ENCODE measurements at regions not wholly inside any gene's neighbourhood (a gene's known extent, or its start where the extent isn't known, plus 50 kb on each side); places are given as distances from the start of the nearest gene placed in this dataset.

GRCh38 chr5:6222121-6222520, 156.2 kb downstream of the MED10 start:
- no peaks in the 10 kb centered on the region for H3K9me3 ChIP-seq (ENCODE audit: control insufficient read depth in 2 of 2, low read length in 2 of 2)
- H3K9ac ChIP-seq (ENCODE audit: low read depth in 1 of 2, low read length in 2 of 2) = no peak overlapping the region
- no peaks in the 10 kb centered on the region for H3K27me3 ChIP-seq (ENCODE audit: control insufficient read depth in 2 of 2, insufficient read depth in 2 of 2, low read length in 2 of 2)
- H3K27ac ChIP-seq (ENCODE audit: low read depth in 2 of 2, low read length in 2 of 2) = no peak overlapping the region
- H3K4me3 ChIP-seq (ENCODE audit: low read length in 2 of 2) = no peak overlapping the region
- no peaks in the 10 kb centered on the region for H3K36me3 ChIP-seq (ENCODE audit: control insufficient read depth in 2 of 2, insufficient read depth in 2 of 2, low read length in 2 of 2)
- H3K4me1 ChIP-seq (ENCODE audit: control insufficient read depth in 2 of 2, insufficient read depth in 2 of 2, low read length in 2 of 2) = no peaks in the 10 kb centered on the region

GRCh38 chr5:6221141-6221626, 157.2 kb downstream of the MED10 start:
- no peaks in the 10 kb centered on the region for H3K36me3 ChIP-seq (ENCODE audit: control insufficient read depth in 2 of 2, insufficient read depth in 2 of 2, low read length in 2 of 2)
- no peak overlapping the region for H3K27ac ChIP-seq (ENCODE audit: low read depth in 2 of 2, low read length in 2 of 2)
- no peaks in the 10 kb centered on the region for H3K27me3 ChIP-seq (ENCODE audit: control insufficient read depth in 2 of 2, insufficient read depth in 2 of 2, low read length in 2 of 2)
- no peaks in the 10 kb centered on the region for H3K4me1 ChIP-seq (ENCODE audit: control insufficient read depth in 2 of 2, insufficient read depth in 2 of 2, low read length in 2 of 2)
- H3K9ac ChIP-seq (ENCODE audit: low read depth in 1 of 2, low read length in 2 of 2) = no peak overlapping the region
- H3K4me3 ChIP-seq (ENCODE audit: low read length in 2 of 2) = no peak overlapping the region
- no peaks in the 10 kb centered on the region for H3K9me3 ChIP-seq (ENCODE audit: control insufficient read depth in 2 of 2, low read length in 2 of 2)

GRCh38 chr5:6220346-6221088, 157.8 kb downstream of the MED10 start:
- Histone ChIP-seq H3K27ac (ENCODE audit: low read depth in 2 of 2, low read length in 2 of 2) (no peak overlapping the region), H3K4me1 (ENCODE audit: control insufficient read depth in 2 of 2, insufficient read depth in 2 of 2, low read length in 2 of 2) (no peaks in the 10 kb centered on the region), H3K36me3 (ENCODE audit: control insufficient read depth in 2 of 2, insufficient read depth in 2 of 2, low read length in 2 of 2) (no peaks in the 10 kb centered on the region), H3K4me3 (ENCODE audit: low read length in 2 of 2) (no peak overlapping the region), H3K9me3 (ENCODE audit: control insufficient read depth in 2 of 2, low read length in 2 of 2) (no peaks in the 10 kb centered on the region), H3K9ac (ENCODE audit: low read depth in 1 of 2, low read length in 2 of 2) (no peak overlapping the region), H3K27me3 (ENCODE audit: control insufficient read depth in 2 of 2, insufficient read depth in 2 of 2, low read length in 2 of 2) (no peaks in the 10 kb centered on the region)

GRCh38 chr5:6218517-6218916, 159.8 kb downstream of the MED10 start:
- Histone ChIP-seq H3K27ac (ENCODE audit: low read depth in 2 of 2, low read length in 2 of 2) (no peak overlapping the region), H3K9ac (ENCODE audit: low read depth in 1 of 2, low read length in 2 of 2) (no peak overlapping the region)

GRCh38 chr5:6218116-6218515, 160.2 kb downstream of the MED10 start:
- Histone ChIP-seq H3K4me3 (ENCODE audit: low read length in 2 of 2) (no peak overlapping the region), H3K27me3 (ENCODE audit: control insufficient read depth in 2 of 2, insufficient read depth in 2 of 2, low read length in 2 of 2) (no peaks in the 10 kb centered on the region), H3K36me3 (ENCODE audit: control insufficient read depth in 2 of 2, insufficient read depth in 2 of 2, low read length in 2 of 2) (no peaks in the 10 kb centered on the region), H3K9me3 (ENCODE audit: control insufficient read depth in 2 of 2, low read length in 2 of 2) (no peaks in the 10 kb centered on the region), H3K27ac (ENCODE audit: low read depth in 2 of 2, low read length in 2 of 2) (no peak overlapping the region), H3K9ac (ENCODE audit: low read depth in 1 of 2, low read length in 2 of 2) (no peak overlapping the region), H3K4me1 (ENCODE audit: control insufficient read depth in 2 of 2, insufficient read depth in 2 of 2, low read length in 2 of 2) (no peaks in the 10 kb centered on the region)

More at GRCh38 chr5:6218517-6218916, 159.8 kb downstream of the MED10 start:
- Histone ChIP-seq H3K4me3 (ENCODE audit: low read length in 2 of 2) (no peak overlapping the region), H3K9me3 (ENCODE audit: control insufficient read depth in 2 of 2, low read length in 2 of 2) (no peaks in the 10 kb centered on the region), H3K27me3 (ENCODE audit: control insufficient read depth in 2 of 2, insufficient read depth in 2 of 2, low read length in 2 of 2) (no peaks in the 10 kb centered on the region), H3K4me1 (ENCODE audit: control insufficient read depth in 2 of 2, insufficient read depth in 2 of 2, low read length in 2 of 2) (no peaks in the 10 kb centered on the region), H3K36me3 (ENCODE audit: control insufficient read depth in 2 of 2, insufficient read depth in 2 of 2, low read length in 2 of 2) (no peaks in the 10 kb centered on the region)

GRCh38 chr5:6216471-6217075, 161.8 kb downstream of the MED10 start:
- Histone ChIP-seq H3K27ac (ENCODE audit: low read depth in 2 of 2, low read length in 2 of 2) (no peak overlapping the region), H3K27me3 (ENCODE audit: control insufficient read depth in 2 of 2, insufficient read depth in 2 of 2, low read length in 2 of 2) (no peaks in the 10 kb centered on the region), H3K9ac (ENCODE audit: low read depth in 1 of 2, low read length in 2 of 2) (no peak overlapping the region), H3K9me3 (ENCODE audit: control insufficient read depth in 2 of 2, low read length in 2 of 2) (no peaks in the 10 kb centered on the region), H3K4me1 (ENCODE audit: control insufficient read depth in 2 of 2, insufficient read depth in 2 of 2, low read length in 2 of 2) (no peaks in the 10 kb centered on the region), H3K36me3 (ENCODE audit: control insufficient read depth in 2 of 2, insufficient read depth in 2 of 2, low read length in 2 of 2) (no peaks in the 10 kb centered on the region), H3K4me3 (ENCODE audit: low read length in 2 of 2) (no peak overlapping the region)

GRCh38 chr5:6215891-6216290, 162.5 kb downstream of the MED10 start:
- Histone ChIP-seq H3K4me1 (ENCODE audit: control insufficient read depth in 2 of 2, insufficient read depth in 2 of 2, low read length in 2 of 2) (no peaks in the 10 kb centered on the region), H3K9ac (ENCODE audit: low read depth in 1 of 2, low read length in 2 of 2) (no peak overlapping the region), H3K9me3 (ENCODE audit: control insufficient read depth in 2 of 2, low read length in 2 of 2) (no peaks in the 10 kb centered on the region), H3K27ac (ENCODE audit: low read depth in 2 of 2, low read length in 2 of 2) (no peak overlapping the region), H3K27me3 (ENCODE audit: control insufficient read depth in 2 of 2, insufficient read depth in 2 of 2, low read length in 2 of 2) (no peaks in the 10 kb centered on the region), H3K4me3 (ENCODE audit: low read length in 2 of 2) (no peak overlapping the region), H3K36me3 (ENCODE audit: control insufficient read depth in 2 of 2, insufficient read depth in 2 of 2, low read length in 2 of 2) (no peaks in the 10 kb centered on the region)

- H3K36me3 ChIP-seq (ENCODE audit: control insufficient read depth in 2 of 2, insufficient read depth in 2 of 2, low read length in 2 of 2) = no peaks in the 10 kb centered on the region
- H3K27ac ChIP-seq (ENCODE audit: low read depth in 2 of 2, low read length in 2 of 2) = no peak overlapping the region
- no peak overlapping the region for H3K9ac ChIP-seq (ENCODE audit: low read depth in 1 of 2, low read length in 2 of 2)
- H3K9me3 ChIP-seq (ENCODE audit: control insufficient read depth in 2 of 2, low read length in 2 of 2) = peaks cover 0 to 2% of the 10 kb centered on the region in 2 donors
- H3K27me3 ChIP-seq (ENCODE audit: control insufficient read depth in 2 of 2, insufficient read depth in 2 of 2, low read length in 2 of 2) = no peaks in the 10 kb centered on the region
- H3K4me3 ChIP-seq (ENCODE audit: low read length in 2 of 2) = no peak overlapping the region
- no peaks in the 10 kb centered on the region for H3K4me1 ChIP-seq (ENCODE audit: control insufficient read depth in 2 of 2, insufficient read depth in 2 of 2, low read length in 2 of 2)
Measured at GRCh38 chr5:6212244-6212643, 166.1 kb downstream of the MED10 start.

- Histone ChIP-seq H3K4me1 (ENCODE audit: control insufficient read depth in 2 of 2, insufficient read depth in 2 of 2, low read length in 2 of 2) (no peaks in the 10 kb centered on the region), H3K9me3 (ENCODE audit: control insufficient read depth in 2 of 2, low read length in 2 of 2) (peaks cover 0 to 2% of the 10 kb centered on the region in 2 donors), H3K27ac (ENCODE audit: low read depth in 2 of 2, low read length in 2 of 2) (no peak overlapping the region), H3K27me3 (ENCODE audit: control insufficient read depth in 2 of 2, insufficient read depth in 2 of 2, low read length in 2 of 2) (no peaks in the 10 kb centered on the region), H3K9ac (ENCODE audit: low read depth in 1 of 2, low read length in 2 of 2) (no peak overlapping the region), H3K4me3 (ENCODE audit: low read length in 2 of 2) (no peak overlapping the region), H3K36me3 (ENCODE audit: control insufficient read depth in 2 of 2, insufficient read depth in 2 of 2, low read length in 2 of 2) (no peaks in the 10 kb centered on the region)
Measured at GRCh38 chr5:6206501-6206900, 171.8 kb downstream of the MED10 start.

- Histone ChIP-seq H3K9ac (ENCODE audit: low read depth in 1 of 2, low read length in 2 of 2) (no peak overlapping the region), H3K27me3 (ENCODE audit: control insufficient read depth in 2 of 2, insufficient read depth in 2 of 2, low read length in 2 of 2) (no peaks in the 10 kb centered on the region), H3K4me3 (ENCODE audit: low read length in 2 of 2) (no peak overlapping the region), H3K36me3 (ENCODE audit: control insufficient read depth in 2 of 2, insufficient read depth in 2 of 2, low read length in 2 of 2) (no peaks in the 10 kb centered on the region), H3K27ac (ENCODE audit: low read depth in 2 of 2, low read length in 2 of 2) (no peak overlapping the region), H3K9me3 (ENCODE audit: control insufficient read depth in 2 of 2, low read length in 2 of 2) (no peaks in the 10 kb centered on the region), H3K4me1 (ENCODE audit: control insufficient read depth in 2 of 2, insufficient read depth in 2 of 2, low read length in 2 of 2) (no peaks in the 10 kb centered on the region)
Measured at GRCh38 chr5:6202968-6203365, 175.4 kb downstream of the MED10 start.

Data from mucosa of rectum (tissue), 2 donors.